GM18511 (cell line): ENCODE measurements at regions not wholly inside any gene's neighbourhood (a gene's known extent, or its start where the extent isn't known, plus 50 kb on each side); places are given as distances from the start of the nearest gene placed in this dataset.

Experiments used
- ATAC-seq: cut with Tn5 transposase; IDR thresholded peaks from one replicate; pipeline ENCODE4 v1.9.1; 2021; ENCODE audit warnings: mild to moderate bottlenecking, moderate library complexity; ENCODE audit not compliant: unreplicated experiment

DNA sequence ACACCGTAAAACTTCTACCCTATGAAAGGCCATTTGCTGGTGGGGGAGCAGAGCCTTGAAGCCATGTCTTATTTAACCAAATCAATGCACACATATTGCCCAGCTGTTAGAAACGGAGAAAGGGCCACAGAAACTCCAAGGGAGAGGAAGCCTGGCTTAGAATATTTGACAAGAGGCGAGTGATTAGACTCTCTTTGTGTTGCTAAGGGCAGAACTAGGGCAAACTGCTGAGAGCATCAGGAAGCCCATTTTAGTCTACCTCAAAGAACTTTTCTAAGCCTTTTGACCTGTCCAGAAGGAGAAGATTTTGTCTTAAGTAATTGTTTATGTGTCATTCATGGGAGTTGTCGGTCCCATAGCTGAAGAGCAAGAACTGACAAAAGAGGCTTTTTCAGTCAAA is 54.4 kb upstream of the CELF4 start:
- no peak for ATAC-seq

DNA sequence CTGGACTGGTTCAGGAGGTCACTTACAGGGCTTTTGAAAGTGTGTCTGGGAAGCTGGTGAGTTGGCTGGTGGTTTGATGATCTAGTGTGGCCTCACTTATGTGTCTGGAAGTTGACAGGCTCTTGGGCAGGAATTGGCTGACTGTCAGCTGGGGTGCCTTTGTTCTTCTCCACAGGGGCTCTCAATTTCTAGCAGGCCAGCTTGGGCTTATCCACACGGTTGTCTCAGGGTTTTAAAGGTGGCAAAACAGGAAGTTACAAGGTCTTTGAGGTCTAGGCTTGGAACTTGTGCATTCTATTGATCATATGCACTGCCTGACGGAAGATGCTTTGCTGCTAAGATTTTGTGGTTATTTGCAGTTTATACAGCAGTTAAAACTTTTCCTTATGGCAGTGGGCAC is 52.0 kb upstream of the CELF4 start:
- no peak for ATAC-seq
